Sigmoid colon (tissue), 6 donors: ENCODE measurements at regions not wholly inside any gene's neighbourhood (a gene's known extent, or its start where the extent isn't known, plus 50 kb on each side); places are given as distances from the start of the nearest gene placed in this dataset.

ENCODE experiments used
- DNase-seq: peaks from one replicate; pipeline ENCODE4 v3.0.0-alpha.2; 2019
- H3K27ac ChIP-seq, 4 donors: fragments of 200-600 bp; sonication (generic); one replicate each; pipeline ENCODE4 v1.5.1; 2016 to 2019; ENCODE audit warnings: mild to moderate bottlenecking in 1 of 4
- H3K27me3 ChIP-seq, 3 donors: fragments of 200-600 bp; sonication (generic); one replicate each; pipeline ENCODE4 v1.5.1; 2019; ENCODE audit warnings: mild to moderate bottlenecking in 1 of 3
- H3K36me3 ChIP-seq, 4 donors: fragments of 200-600 bp; sonication (generic); one replicate each; pipeline ENCODE4 v1.5.1; 2016 to 2019
- H3K4me1 ChIP-seq, 4 donors: fragments of 200-600 bp; sonication (generic); one replicate each; pipeline ENCODE4 v1.5.1; 2017 to 2019
- H3K4me3 ChIP-seq, 4 donors: fragments of 200-600 bp; sonication (generic); one replicate each; pipeline ENCODE4 v1.5.1; 2017 to 2019; ENCODE audit warnings: mild to moderate bottlenecking in 2 of 4, moderate library complexity in 1 of 4
- H3K9me3 ChIP-seq, 4 donors: fragments of 200-600 bp in 3 of 4; sonication (generic) in 3 of 4; one replicate each; pipeline versions ENCODE4 v1.5.1 to v1.6.1; 2013 to 2019
- CTCF ChIP-seq, 4 experiments: fragments of 450-650 bp in 3 of 4; fragments of 200-600 bp in 1 of 4; IDR thresholded peaks; one replicate each; pipeline ENCODE4 v1.5.1; 2016 to 2019; ENCODE audit warnings: antibody characterized with exemption in 4 of 4, mild to moderate bottlenecking in 3 of 4, moderate library complexity in 2 of 4
- EP300 ChIP-seq, 4 donors: sonication (generic); formaldehyde crosslinking; IDR thresholded peaks; one replicate each; pipeline ENCODE4 v1.6.1; 2017; ENCODE audit warnings: antibody characterized with exemption in 4 of 4
- POLR2A ChIP-seq, 2 donors: fragments of 450-650 bp; IDR thresholded peaks; one replicate each; pipeline ENCODE4 v1.6.1; 2016; ENCODE audit warnings: antibody characterized with exemption in 2 of 2, mild to moderate bottlenecking in 2 of 2, moderate library complexity in 2 of 2
- POLR2AphosphoS5 ChIP-seq, 4 donors: sonication (generic); formaldehyde crosslinking; IDR thresholded peaks; one replicate each; pipeline ENCODE4 v1.6.1; 2017; ENCODE audit warnings: antibody characterized with exemption in 4 of 4
- WGBS, 2 donors: extraction: QIAGEN DNeasy Blood & Tissue Kit; methylation state at CpG; one replicate each; pipeline ENCODE4 v1.1.7; 2013; 5-methylcytosine and 5-hydroxymethylcytosine counted together
- intact Hi-C: fragments of 100-400 bp; cut with DNase I; formaldehyde crosslinking; loops from one replicate; pipeline ENCODE4 v1.15.1; 2023
- donor health status: healthy with polysubstance abuse.
- donor health status: healthy.

GRCh38 chr19:30102239-30102638 is 160.2 kb downstream of the URI1 start:
- Histone ChIP-seq H3K27me3 (no peaks in the 10 kb centered on the region), H3K36me3 (no peaks in the 10 kb centered on the region), H3K27ac (no peak overlapping the region), H3K4me1 (no peaks in the 10 kb centered on the region), H3K4me3 (no peak overlapping the region), H3K9me3 (no peaks in the 10 kb centered on the region)
- DNase-seq: no peak
- intact Hi-C loops: no loop called here
- 89 to 94% methylated on average over 6 of the region's 6 CpGs for WGBS, 2 donors
- TF ChIP-seq POLR2AphosphoS5 (IDR thresholded peaks at IDR 0.05): no peak
- TF ChIP-seq CTCF (IDR thresholded peaks at IDR 0.05): no peak
- TF ChIP-seq POLR2A (IDR thresholded peaks at IDR 0.05): no peak
- no peak for TF ChIP-seq EP300 (IDR thresholded peaks at IDR 0.05)

GRCh38 chr19:30102666-30103065 is 160.6 kb downstream of the URI1 start:
- no peak for DNase-seq
- intact Hi-C loops: no loop called here
- Histone ChIP-seq H3K9me3 (no peaks in the 10 kb centered on the region), H3K27ac (no peak overlapping the region), H3K27me3 (no peaks in the 10 kb centered on the region), H3K36me3 (no peaks in the 10 kb centered on the region), H3K4me1 (no peaks in the 10 kb centered on the region), H3K4me3 (no peak overlapping the region)
- WGBS, 2 donors: 91 to 95% methylated on average over 7 of the region's 7 CpGs
- TF ChIP-seq POLR2A (IDR thresholded peaks at IDR 0.05): no peak
- TF ChIP-seq EP300 (IDR thresholded peaks at IDR 0.05): no peak

GRCh38 chr19:30103981-30104380 is 161.9 kb downstream of the URI1 start:
- DNase-seq: no peak
- Histone ChIP-seq H3K27ac (no peak overlapping the region), H3K9me3 (no peaks in the 10 kb centered on the region), H3K4me1 (no peaks in the 10 kb centered on the region), H3K27me3 (no peaks in the 10 kb centered on the region), H3K36me3 (no peaks in the 10 kb centered on the region), H3K4me3 (no peak overlapping the region)
- WGBS, 2 donors: 81 to 87% methylated on average over 7 of the region's 7 CpGs
- no peak for TF ChIP-seq POLR2A (IDR thresholded peaks at IDR 0.05)
- TF ChIP-seq EP300 (IDR thresholded peaks at IDR 0.05): no peak
- TF ChIP-seq POLR2AphosphoS5 (IDR thresholded peaks at IDR 0.05): no peak
- TF ChIP-seq CTCF (IDR thresholded peaks at IDR 0.05): no peak
- intact Hi-C loops: no loop called here

- Histone ChIP-seq H3K27me3 (no peaks in the 10 kb centered on the region), H3K4me1 (no peaks in the 10 kb centered on the region), H3K9me3 (no peaks in the 10 kb centered on the region), H3K4me3 (no peak overlapping the region), H3K27ac (no peak overlapping the region), H3K36me3 (no peaks in the 10 kb centered on the region)
- no peak for DNase-seq
- 90 to 91% methylated on average over 8 of the region's 8 CpGs for WGBS, 2 donors
- TF ChIP-seq POLR2AphosphoS5 (IDR thresholded peaks at IDR 0.05) (no peak), EP300 (IDR thresholded peaks at IDR 0.05) (no peak), POLR2A (IDR thresholded peaks at IDR 0.05) (no peak), CTCF (IDR thresholded peaks at IDR 0.05) (no peak)
- intact Hi-C loops: no loop called here
Observed at GRCh38 chr19:30105316-30105715, 163.3 kb downstream of the URI1 start.

GRCh38 chr19:30105727-30106126 is 163.7 kb downstream of the URI1 start:
- Histone ChIP-seq H3K4me1 (no peaks in the 10 kb centered on the region), H3K4me3 (no peak overlapping the region), H3K27ac (no peak overlapping the region), H3K27me3 (no peaks in the 10 kb centered on the region), H3K36me3 (no peaks in the 10 kb centered on the region), H3K9me3 (no peaks in the 10 kb centered on the region)
- intact Hi-C loops: no loop called here
- no peak for DNase-seq
- 47 to 77% methylated on average over 6 of the region's 6 CpGs for WGBS, 2 donors
- TF ChIP-seq POLR2A (IDR thresholded peaks at IDR 0.05) (no peak), EP300 (IDR thresholded peaks at IDR 0.05) (no peak), CTCF (IDR thresholded peaks at IDR 0.05) (no peak), POLR2AphosphoS5 (IDR thresholded peaks at IDR 0.05) (no peak)
